ENCODE measurements at regions not wholly inside any gene's neighbourhood (a gene's known extent, or its start where the extent isn't known, plus 50 kb on each side); places are given as distances from the start of the nearest gene placed in this dataset.

DNA sequence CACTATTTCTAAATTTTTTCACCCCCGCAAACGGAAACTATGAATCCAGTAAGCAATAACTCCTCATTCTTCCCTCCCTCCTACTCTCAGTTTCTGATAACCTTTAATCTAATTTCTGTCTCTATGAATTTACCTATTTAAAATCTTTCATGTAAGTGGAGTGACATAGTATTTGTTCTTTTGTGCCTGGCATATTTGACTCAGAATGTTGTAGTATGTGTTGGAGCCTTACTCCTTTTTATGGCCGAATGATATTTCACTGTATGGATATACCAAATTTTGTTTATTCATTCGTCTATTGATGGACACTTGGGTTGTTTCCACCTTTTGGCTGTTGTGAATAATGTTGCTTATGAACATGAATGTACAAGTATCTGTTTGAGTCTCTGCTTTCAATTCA is 61.1 kb upstream of the C1GALT1C1 start:
- TF ChIP-seq, protein P1, sequence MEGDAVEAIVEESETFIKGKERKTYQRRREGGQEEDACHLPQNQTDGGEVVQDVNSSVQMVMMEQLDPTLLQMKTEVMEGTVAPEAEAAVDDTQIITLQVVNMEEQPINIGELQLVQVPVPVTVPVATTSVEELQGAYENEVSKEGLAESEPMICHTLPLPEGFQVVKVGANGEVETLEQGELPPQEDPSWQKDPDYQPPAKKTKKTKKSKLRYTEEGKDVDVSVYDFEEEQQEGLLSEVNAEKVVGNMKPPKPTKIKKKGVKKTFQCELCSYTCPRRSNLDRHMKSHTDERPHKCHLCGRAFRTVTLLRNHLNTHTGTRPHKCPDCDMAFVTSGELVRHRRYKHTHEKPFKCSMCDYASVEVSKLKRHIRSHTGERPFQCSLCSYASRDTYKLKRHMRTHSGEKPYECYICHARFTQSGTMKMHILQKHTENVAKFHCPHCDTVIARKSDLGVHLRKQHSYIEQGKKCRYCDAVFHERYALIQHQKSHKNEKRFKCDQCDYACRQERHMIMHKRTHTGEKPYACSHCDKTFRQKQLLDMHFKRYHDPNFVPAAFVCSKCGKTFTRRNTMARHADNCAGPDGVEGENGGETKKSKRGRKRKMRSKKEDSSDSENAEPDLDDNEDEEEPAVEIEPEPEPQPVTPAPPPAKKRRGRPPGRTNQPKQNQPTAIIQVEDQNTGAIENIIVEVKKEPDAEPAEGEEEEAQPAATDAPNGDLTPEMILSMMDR (conservative IDR thresholded peaks at IDR 0.05) = no peak
- peaks cover 0 to 4% (median 0%) of the 10 kb centered on the region in 3 experiments; a peak in 1 of 7 replicates for H3K36me3 Mint-ChIP-seq (ENCODE audit: insufficient read depth in 1 of 3, low read depth in 3 of 3)
- Histone ChIP-seq H3K4me1 (ENCODE audit: insufficient read depth, low read length) (no peaks in the 10 kb centered on the region), H3K56ac (ENCODE audit: insufficient read length, low read depth, low read length) (no peak overlapping the region), H3K23ac (ENCODE audit: insufficient read length, low read depth, low read length) (no peak overlapping the region), H3K4ac (ENCODE audit: low read depth, low read length) (no peak overlapping the region), H2AK5ac (ENCODE audit: insufficient read length, low read length) (no peak overlapping the region), H3K9me3 (ENCODE audit: control insufficient read depth, low read depth, low read length) (peaks cover 26% of the 10 kb centered on the region), H2BK120ac (ENCODE audit: low read depth, low read length, poor library complexity, severe bottlenecking) (no peak overlapping the region), H2BK5ac (ENCODE audit: insufficient read length, low read length) (no peak overlapping the region), H3K18ac (ENCODE audit: insufficient read length, low read depth, low read length) (no peak overlapping the region), H3K79me2 (ENCODE audit: insufficient read depth, low read length) (no peaks in the 10 kb centered on the region), H4K8ac (replicated peaks; ENCODE audit: insufficient read length, low read depth, low read length) (no peak overlapping the region), H3K4me2 (ENCODE audit: insufficient read depth, insufficient read length, low read length) (no peak overlapping the region), H4K20me1 (ENCODE audit: control insufficient read depth, insufficient read depth, insufficient read length) (no peaks in the 10 kb centered on the region), H2BK15ac (ENCODE audit: low read depth, low read length) (no peak overlapping the region), H3K23me2 (ENCODE audit: insufficient read length, low read depth, low read length, poor library complexity, severe bottlenecking) (no peaks in the 10 kb centered on the region), H3K79me1 (ENCODE audit: insufficient read depth, low read depth, low read length, poor library complexity, severe bottlenecking) (no peaks in the 10 kb centered on the region), H2BK20ac (ENCODE audit: low read depth, low read length, poor library complexity, severe bottlenecking) (no peak overlapping the region), H2BK12ac (ENCODE audit: insufficient read length, low read depth, low read length) (no peak overlapping the region), H4K91ac (ENCODE audit: insufficient read length, low read depth, low read length) (no peak overlapping the region), H3K9ac (ENCODE audit: extremely low read depth, insufficient read length, low read length) (no peak overlapping the region), H3K27ac (ENCODE audit: insufficient read length, low read depth, low read length) (no peak overlapping the region), H3T11ph (ENCODE audit: low read length) (no peak overlapping the region), H3K27me3 (ENCODE audit: insufficient read depth, low read length) (no peaks in the 10 kb centered on the region), H2AFZ (ENCODE audit: low read length) (no peak overlapping the region), H3K14ac (ENCODE audit: insufficient read depth, low read length) (no peak overlapping the region), H4K5ac (ENCODE audit: insufficient read length, low read depth, low read length) (no peak overlapping the region)
- peaks cover 60 to 75% of the 10 kb centered on the region in 2 experiments for H3K9me3 Mint-ChIP-seq
- peaks cover 3% of the 10 kb centered on the region for H3K27me3 Mint-ChIP-seq (ENCODE audit: low read depth)
- no CpG with 5 or more reads among the region's 4 CpGs for WGBS (ENCODE audit: extremely low coverage, insufficient read length, low lambda C conversion rate)
- DNase-seq = no peak
- H3K4me3 Mint-ChIP-seq = no peak overlapping the region
- H3K27ac Mint-ChIP-seq = no peak overlapping the region
- no peaks in the 10 kb centered on the region for H3K4me1 Mint-ChIP-seq
